T-cell (primary cell): ENCODE measurements at regions not wholly inside any gene's neighbourhood (a gene's known extent, or its start where the extent isn't known, plus 50 kb on each side); places are given as distances from the start of the nearest gene placed in this dataset.

ENCODE experiments used
- ATAC-seq, 4 experiments: fragments of 200-7000 bp in 3 of 4; fragments of 150-1000 bp in 1 of 4; cut with Tn5 transposase; replicated peaks in 1 of 4; 1 replicate in 3 of 4; 2 replicates in 1 of 4; pipeline ENCODE4 v1.10.0; 2021; ENCODE audit warnings: moderate library complexity in 3 of 4, mild to moderate bottlenecking in 2 of 4, moderate number of reproducible peaks in 1 of 4
- CTCF ChIA-PET, 2 donors: fragments of 300-600 bp; sonication (Branson Sonifier 250); formaldehyde crosslinking; loops; one replicate each; lab custom pipeline; 2022; ENCODE audit warnings: antibody characterized with exemption in 2 of 2; lab: Charles Lee
- POLR2A ChIA-PET, 2 donors: fragments of 300-600 bp; sonication (Branson Sonifier 250); formaldehyde crosslinking; loops; one replicate each; lab custom pipeline; 2022; ENCODE audit warnings: antibody characterized with exemption in 2 of 2; lab: Charles Lee
- DNase-seq, 35 experiments: peaks; one replicate each; pipeline versions ENCODE4 v3.0.0 to v3.0.0-alpha.2; 2013 to 2023
- H3K27ac ChIP-seq: one replicate; pipeline ENCODE4 v1.5.1; 2013; ENCODE audit warnings: low read length
- H3K27me3 ChIP-seq, 2 experiments: replicated peaks in 1 of 2; 1 replicate in 1 of 2; 2 replicates in 1 of 2; pipeline versions ENCODE4 v1.6.1 to v1.7.0; 2013; ENCODE audit warnings: low read length in 1 of 2, mixed read lengths in 1 of 2; ENCODE audit not compliant: control insufficient read depth in 2 of 2, insufficient read depth in 2 of 2; ENCODE audit errors: extremely low read depth in 1 of 2
- H3K36me3 ChIP-seq, 2 donors: 1 replicate in 1 of 2; 2 replicates in 1 of 2; pipeline versions ENCODE4 v1.6.1 to v1.7.0; 2013; ENCODE audit warnings: low read length in 1 of 2; ENCODE audit not compliant: control insufficient read depth in 2 of 2, insufficient read depth in 1 of 2; ENCODE audit errors: extremely low read depth in 1 of 2
- H3K4me1 ChIP-seq, 2 experiments: 1 replicate in 1 of 2; 2 replicates in 1 of 2; pipeline versions ENCODE4 v1.6.1 to v1.7.0; 2013; ENCODE audit warnings: low read length in 2 of 2, mixed read lengths in 1 of 2; ENCODE audit not compliant: insufficient read depth in 2 of 2, control insufficient read depth in 1 of 2; ENCODE audit errors: extremely low read depth in 1 of 2
- H3K4me3 ChIP-seq, 2 donors: 1 replicate in 1 of 2; 2 replicates in 1 of 2; pipeline versions ENCODE4 v1.5.1 to v1.7.0; 2013; ENCODE audit warnings: mild to moderate bottlenecking in 2 of 2, low read length in 1 of 2, moderate library complexity in 1 of 2; ENCODE audit not compliant: control insufficient read depth in 1 of 2; ENCODE audit errors: extremely low read depth in 1 of 2
- H3K9me3 ChIP-seq: 2 replicates; pipeline ENCODE4 v1.7.0; 2013
- H3K27ac Mint-ChIP-seq, 2 donors: one replicate each; pipeline ENCODE4 v1.8.0; 2020 to 2021; ENCODE audit warnings: mild to moderate bottlenecking in 2 of 2, mixed read lengths in 2 of 2
- H3K27me3 Mint-ChIP-seq, 2 donors: one replicate each; pipeline ENCODE4 v1.8.0; 2021 to 2022; ENCODE audit warnings: mixed read lengths in 2 of 2
- H3K36me3 Mint-ChIP-seq: one replicate; pipeline ENCODE4 v1.8.0; 2021; ENCODE audit warnings: mixed read lengths
- H3K4me1 Mint-ChIP-seq, 3 donors: one replicate each; pipeline ENCODE4 v1.8.0; 2020 to 2022; ENCODE audit warnings: mixed read lengths in 3 of 3, mild to moderate bottlenecking in 1 of 3
- H3K4me3 Mint-ChIP-seq, 3 donors: one replicate each; pipeline ENCODE4 v1.8.0; 2020 to 2022; ENCODE audit warnings: mild to moderate bottlenecking in 3 of 3, mixed read lengths in 3 of 3, moderate library complexity in 3 of 3
- H3K9me3 Mint-ChIP-seq, 3 donors: one replicate each; pipeline ENCODE4 v1.8.0; 2020 to 2022; ENCODE audit warnings: mixed read lengths in 3 of 3
- whole genome bisulfite sequencing: methylation state at CpG from one replicate; pipeline ENCODE4 v1.1.5; 2013; ENCODE audit warnings: missing lambda C conversion rate; ENCODE audit not compliant: insufficient coverage; 5-methylcytosine and 5-hydroxymethylcytosine counted together

DNA sequence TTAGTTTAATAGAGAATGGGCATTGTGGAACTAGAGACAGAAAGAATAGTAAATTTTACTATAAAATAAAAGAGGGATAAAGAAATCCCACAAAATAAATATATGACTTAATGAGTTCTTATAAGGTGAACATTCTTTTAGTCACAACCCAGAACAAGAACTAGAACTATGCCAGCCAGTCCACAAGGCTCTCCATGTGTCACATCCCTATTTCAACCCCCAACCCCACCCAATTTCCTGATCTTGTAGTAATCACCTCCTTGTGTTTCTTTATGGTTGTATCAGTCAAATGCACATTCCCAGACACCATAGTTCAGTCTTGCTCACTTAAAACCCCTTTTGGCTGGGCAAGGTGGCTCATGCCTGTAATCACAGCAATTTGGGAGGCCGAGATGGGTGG is 662.3 kb upstream of the CAMK1G start:
- Histone ChIP-seq H3K9me3 (no peaks in the 10 kb centered on the region), H3K27me3 (no peaks in the 10 kb centered on the region), H3K27ac (no peak overlapping the region), H3K36me3 (no peaks in the 10 kb centered on the region), H3K4me1 (no peaks in the 10 kb centered on the region), H3K4me3 (no peak overlapping the region)
- ATAC-seq: no peak
- Mint-ChIP-seq H3K9me3 (peaks cover 0 to 9% (median 3%) of the 10 kb centered on the region in 3 donors), H3K4me1 (no peaks in the 10 kb centered on the region), H3K4me3 (no peak overlapping the region), H3K27me3 (peaks cover 0 to 2% of the 10 kb centered on the region in 2 donors), H3K36me3 (no peaks in the 10 kb centered on the region), H3K27ac (no peak overlapping the region)
- ChIA-PET POLR2A (no interaction called here), CTCF (no interaction called here)
- 67% methylated on average over 1 of the region's 1 CpG for WGBS
- no peak for DNase-seq

DNA sequence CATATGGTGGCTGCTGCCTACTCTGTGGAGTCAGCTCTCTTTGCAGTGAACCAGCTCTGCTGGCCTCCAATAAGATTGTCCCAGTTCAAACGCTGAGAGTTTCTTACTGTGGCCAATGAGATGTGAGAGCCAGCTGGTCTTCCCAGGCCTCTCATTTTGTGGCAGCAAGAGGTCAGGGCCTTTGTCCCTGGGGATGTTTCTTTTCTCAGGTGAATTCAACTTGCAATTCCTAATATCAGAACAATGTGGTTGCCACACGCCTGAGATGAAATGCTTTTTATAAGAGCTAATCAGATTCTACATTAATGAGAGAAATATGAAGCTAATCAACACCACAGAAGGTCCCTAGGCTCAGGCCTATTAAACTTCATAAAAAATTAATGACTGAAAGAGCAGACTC is 660.1 kb upstream of the CAMK1G start:
- WGBS: 83% methylated on average over 1 of the region's 2 CpGs
- Histone ChIP-seq H3K4me1 (no peaks in the 10 kb centered on the region), H3K4me3 (no peak overlapping the region), H3K27me3 (no peaks in the 10 kb centered on the region), H3K36me3 (no peaks in the 10 kb centered on the region), H3K27ac (no peak overlapping the region), H3K9me3 (no peaks in the 10 kb centered on the region)
- ChIA-PET CTCF (no interaction called here), POLR2A (no interaction called here)
- Mint-ChIP-seq H3K27ac (no peak overlapping the region), H3K36me3 (no peaks in the 10 kb centered on the region), H3K27me3 (peaks cover 0 to 6% of the 10 kb centered on the region in 2 donors), H3K4me3 (no peak overlapping the region), H3K4me1 (no peaks in the 10 kb centered on the region), H3K9me3 (peaks cover 3 to 9% (median 4%) of the 10 kb centered on the region in 3 donors)
- DNase-seq (no peak), ATAC-seq (no peak)

DNA sequence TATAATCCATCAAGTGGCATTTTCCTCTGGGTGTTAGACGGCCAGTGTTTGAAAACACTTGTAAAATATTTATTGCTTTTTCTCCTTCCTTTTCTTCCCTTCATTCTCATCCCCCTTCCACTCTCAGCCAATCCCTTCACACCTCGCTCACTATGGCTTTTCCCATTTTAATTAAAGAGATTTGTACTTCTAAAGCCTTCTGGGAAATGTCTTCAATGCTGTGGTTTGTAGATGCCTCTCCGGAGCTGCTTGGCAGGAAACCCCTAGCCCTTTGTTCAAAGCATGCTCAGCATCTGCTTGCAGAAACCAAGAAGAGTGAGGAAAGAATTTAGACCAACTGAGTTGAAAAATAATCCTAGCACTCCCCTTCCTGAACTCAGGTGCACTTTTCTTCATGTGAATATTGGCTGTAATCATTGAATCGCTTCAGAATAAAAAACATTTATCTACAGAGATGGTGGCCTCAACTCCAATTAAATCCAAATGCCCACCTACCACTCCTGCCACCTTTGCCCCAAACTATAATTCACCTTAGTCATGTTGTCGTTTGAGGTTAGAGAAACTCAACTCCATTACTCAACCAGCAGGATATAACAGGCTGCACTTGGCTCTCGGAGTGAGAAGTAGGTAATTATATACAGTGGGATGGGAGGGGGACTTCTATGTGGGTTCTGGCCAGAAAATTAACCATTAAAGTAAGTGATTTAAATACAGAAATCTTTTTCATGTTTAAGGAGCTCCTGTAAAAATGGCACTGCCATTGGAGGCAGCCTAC is 659.4 kb upstream of the CAMK1G start:
- ChIA-PET POLR2A (no interaction called here), CTCF (no interaction called here)
- Histone ChIP-seq H3K27ac (no peak overlapping the region), H3K4me3 (no peak overlapping the region), H3K9me3 (no peaks in the 10 kb centered on the region), H3K4me1 (no peaks in the 10 kb centered on the region), H3K36me3 (no peaks in the 10 kb centered on the region), H3K27me3 (no peaks in the 10 kb centered on the region)
- Mint-ChIP-seq H3K4me1 (no peaks in the 10 kb centered on the region), H3K36me3 (no peaks in the 10 kb centered on the region), H3K27me3 (peaks cover 0 to 6% of the 10 kb centered on the region in 2 donors), H3K9me3 (peaks cover 3 to 9% (median 4%) of the 10 kb centered on the region in 3 donors), H3K27ac (no peak overlapping the region), H3K4me3 (no peak overlapping the region)
- WGBS: no CpG with 5 or more reads among the region's 6 CpGs
- ATAC-seq (no peak), DNase-seq (no peak)

DNA sequence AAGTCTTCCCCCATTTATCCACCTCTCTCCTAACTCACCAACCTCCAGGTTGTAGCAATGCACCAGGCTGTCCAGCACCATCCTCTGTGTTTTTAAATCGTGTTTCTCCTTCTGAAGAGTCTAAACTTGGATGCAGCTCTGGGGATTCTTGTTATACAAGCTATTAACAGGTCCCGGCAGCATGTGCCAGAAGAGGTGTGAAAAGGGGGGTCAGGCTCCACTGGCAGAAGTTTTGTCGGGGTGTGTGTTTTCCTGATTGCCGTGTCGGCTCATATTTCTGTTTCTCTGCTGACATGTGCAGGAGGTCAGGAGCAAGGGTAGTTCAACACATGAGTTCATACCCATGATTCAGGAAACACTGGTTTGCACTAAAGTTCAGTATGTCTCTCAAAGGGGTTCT is 658.6 kb upstream of the CAMK1G start:
- no peak for DNase-seq
- H3K27me3 ChIP-seq: no peaks in the 10 kb centered on the region
- no peak overlapping the region for H3K27ac Mint-ChIP-seq
- ChIA-PET POLR2A (no interaction called here), CTCF (no interaction called here)
- peaks cover 0 to 6% of the 10 kb centered on the region in 2 donors for H3K27me3 Mint-ChIP-seq
- H3K9me3 ChIP-seq: no peaks in the 10 kb centered on the region
- no peaks in the 10 kb centered on the region for H3K4me1 Mint-ChIP-seq
- H3K27ac ChIP-seq: no peak overlapping the region
- H3K36me3 Mint-ChIP-seq: no peaks in the 10 kb centered on the region
- no peaks in the 10 kb centered on the region for H3K36me3 ChIP-seq
- H3K9me3 Mint-ChIP-seq: peaks cover 3 to 5% (median 4%) of the 10 kb centered on the region in 3 donors
- H3K4me3 Mint-ChIP-seq: no peak overlapping the region
- 65% methylated on average over 4 of the region's 5 CpGs for WGBS
- no peak overlapping the region for H3K4me3 ChIP-seq
- ATAC-seq: no peak
- H3K4me1 ChIP-seq: no peaks in the 10 kb centered on the region

DNA sequence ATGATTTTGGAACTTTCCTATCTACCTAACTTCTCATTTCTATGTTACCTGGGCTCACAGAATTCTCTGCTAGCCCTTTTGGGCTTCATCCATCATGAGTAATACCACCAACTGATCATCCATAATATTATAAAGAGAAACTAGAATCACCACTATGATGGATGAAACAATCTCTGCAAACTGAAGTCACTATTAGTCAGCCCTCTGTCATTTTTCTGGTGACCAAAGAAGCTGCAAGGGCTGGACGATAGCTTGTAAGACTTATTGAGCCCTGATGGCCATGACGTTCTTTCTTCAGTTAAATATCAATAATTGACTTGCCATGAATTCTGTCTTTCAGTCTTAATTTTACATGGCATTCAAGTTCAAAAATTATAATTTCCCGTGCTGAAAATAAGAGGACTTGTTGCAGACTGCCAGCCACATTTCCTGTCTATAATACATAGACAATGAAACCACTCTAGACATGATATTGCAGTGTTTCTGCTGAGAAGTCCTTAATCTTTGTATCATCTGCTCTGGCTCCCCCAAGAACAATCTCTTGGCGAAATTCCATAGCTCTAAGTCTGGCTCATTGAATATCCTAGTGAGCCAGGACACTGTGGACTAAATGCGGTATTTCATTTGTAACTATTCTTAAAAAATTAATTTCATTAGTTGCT is 655.0 kb upstream of the CAMK1G start:
- Histone ChIP-seq H3K27ac (no peak overlapping the region), H3K27me3 (no peaks in the 10 kb centered on the region), H3K4me3 (no peak overlapping the region), H3K4me1 (no peaks in the 10 kb centered on the region), H3K36me3 (no peaks in the 10 kb centered on the region), H3K9me3 (no peaks in the 10 kb centered on the region)
- peaks cover 5 to 6% of the 10 kb centered on the region in 2 donors for H3K27me3 Mint-ChIP-seq
- ChIA-PET CTCF (no interaction called here), POLR2A (no interaction called here)
- no peak overlapping the region for H3K27ac Mint-ChIP-seq
- H3K4me1 Mint-ChIP-seq: no peaks in the 10 kb centered on the region
- ATAC-seq: no peak
- H3K4me3 Mint-ChIP-seq: no peak overlapping the region
- 69% methylated on average over 3 of the region's 5 CpGs for WGBS
- DNase-seq: no peak
- peaks cover 3 to 4% (median 3%) of the 10 kb centered on the region in 3 donors for H3K9me3 Mint-ChIP-seq
- no peaks in the 10 kb centered on the region for H3K36me3 Mint-ChIP-seq

DNA sequence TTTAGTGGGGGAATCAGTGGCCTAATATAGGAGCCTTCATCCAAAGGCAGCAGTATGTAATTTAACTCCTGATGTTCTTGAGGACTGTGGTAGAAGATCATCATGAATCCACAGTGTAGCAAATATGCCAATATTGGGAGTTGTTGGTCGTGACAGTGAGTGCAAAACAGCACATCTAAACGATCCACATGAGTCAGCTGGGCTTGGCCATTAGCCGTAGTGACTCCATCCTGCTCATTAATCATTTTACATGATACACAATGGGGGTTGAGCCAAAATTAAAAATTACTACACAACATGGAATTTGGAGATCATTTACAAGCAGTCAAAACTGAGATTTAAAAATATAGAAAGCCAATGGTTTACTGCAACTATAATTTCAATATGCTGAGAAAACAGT is 653.9 kb upstream of the CAMK1G start:
- Mint-ChIP-seq H3K27me3 (peaks cover 5 to 7% of the 10 kb centered on the region in 2 donors), H3K27ac (no peak overlapping the region), H3K9me3 (peaks cover 3 to 4% (median 3%) of the 10 kb centered on the region in 3 donors), H3K36me3 (no peaks in the 10 kb centered on the region), H3K4me1 (no peaks in the 10 kb centered on the region), H3K4me3 (no peak overlapping the region)
- H3K4me3 ChIP-seq: no peak overlapping the region
- POLR2A ChIA-PET: no interaction called here
- WGBS: no CpG with 5 or more reads among the region's 3 CpGs
- CTCF ChIA-PET: no interaction called here
- no peaks in the 10 kb centered on the region for H3K36me3 ChIP-seq
- H3K4me1 ChIP-seq: no peaks in the 10 kb centered on the region
- no peak for ATAC-seq
- DNase-seq: no peak
- H3K27ac ChIP-seq: no peak overlapping the region
- no peaks in the 10 kb centered on the region for H3K27me3 ChIP-seq
- no peaks in the 10 kb centered on the region for H3K9me3 ChIP-seq
